Spleen (tissue), 11 donors: ENCODE measurements at regions not wholly inside any gene's neighbourhood (a gene's known extent, or its start where the extent isn't known, plus 50 kb on each side); places are given as distances from the start of the nearest gene placed in this dataset.

Source experiments
- DNase-seq: peaks from one replicate; pipeline ENCODE4 v3.0.0-alpha.2; 2020
- H3K27ac ChIP-seq, 8 donors: fragments of 200-600 bp; sonication (generic) in 7 of 8; 1 replicate in 4 of 8; 2 replicates in 4 of 8; pipeline versions ENCODE4 v1.5.0 to v1.8.0; 2016 to 2021; ENCODE audit warnings: inconsistent platforms in 4 of 8, mild to moderate bottlenecking in 4 of 8, moderate library complexity in 1 of 8
- H3K27me3 ChIP-seq, 7 donors: fragments of 200-600 bp; sonication (generic) in 6 of 7; replicated peaks in 1 of 7; 1 replicate in 4 of 7; 2 replicates in 3 of 7; pipeline versions ENCODE4 v1.5.0 to v1.8.0; 2016 to 2021; ENCODE audit warnings: inconsistent platforms in 3 of 7, mild to moderate bottlenecking in 1 of 7
- H3K36me3 ChIP-seq, 6 donors: fragments of 200-600 bp; sonication (generic) in 5 of 6; 1 replicate in 4 of 6; 2 replicates in 2 of 6; pipeline versions ENCODE4 v1.5.0 to v1.8.0; 2016 to 2021; ENCODE audit warnings: inconsistent platforms in 2 of 6
- H3K4me1 ChIP-seq, 6 donors: fragments of 200-600 bp; sonication (generic) in 5 of 6; 1 replicate in 3 of 6; 2 replicates in 3 of 6; pipeline versions ENCODE4 v1.5.0 to v1.8.0; 2016 to 2021; ENCODE audit warnings: inconsistent platforms in 3 of 6
- H3K4me3 ChIP-seq, 8 donors: fragments of 200-600 bp; sonication (generic) in 7 of 8; 1 replicate in 4 of 8; 2 replicates in 4 of 8; pipeline versions ENCODE4 v1.5.0 to v1.8.0; 2016 to 2021; ENCODE audit warnings: inconsistent platforms in 4 of 8, mild to moderate bottlenecking in 4 of 8, moderate library complexity in 2 of 8
- H3K9me3 ChIP-seq, 8 donors: fragments of 200-600 bp; sonication (generic) in 7 of 8; 1 replicate in 4 of 8; 2 replicates in 4 of 8; pipeline versions ENCODE4 v1.5.0 to v1.8.0; 2016 to 2021; ENCODE audit warnings: inconsistent platforms in 4 of 8
- POLR2A ChIP-seq, 3 donors: fragments of 450-650 bp; IDR thresholded peaks; one replicate each; pipeline ENCODE4 v1.5.1; 2017; ENCODE audit warnings: antibody characterized with exemption in 3 of 3, mild to moderate bottlenecking in 1 of 3
- POLR2AphosphoS5 ChIP-seq, 3 donors: sonication (generic); formaldehyde crosslinking; IDR thresholded peaks; one replicate each; pipeline ENCODE4 v1.5.1; 2017; ENCODE audit warnings: antibody characterized with exemption in 3 of 3
- WGBS, 5 donors: extraction: QIAGEN DNeasy Blood & Tissue Kit in 3 of 5; methylation state at CpG; one replicate each; pipeline versions ENCODE4 v1.1.5 to v1.1.7; 2013 to 2018; 5-methylcytosine and 5-hydroxymethylcytosine counted together
- intact Hi-C: fragments of 100-400 bp; cut with DNase I; formaldehyde crosslinking; loops from one replicate; pipeline ENCODE4 v1.15.0; 2023; ENCODE audit warnings: low total_unique reads
- TF ChIP-seq, protein P1 (sequence below), 11 experiments: fragments of 200-600 bp in 7 of 11; fragments of 450-650 bp in 4 of 11; sonication (generic) in 4 of 11; IDR thresholded peaks in 8 of 11; conservative IDR thresholded peaks in 3 of 11; 1 replicate in 7 of 11; 2 replicates in 4 of 11; pipeline versions ENCODE4 v1.4.0 to v1.8.0; 2016 to 2021; ENCODE audit warnings: antibody characterized with exemption in 11 of 11, inconsistent platforms in 4 of 11, mild to moderate bottlenecking in 1 of 11
- donor health status: healthy with polysubstance abuse.
- donor health status: DM: no; HTN: no; CAD: no; lungs with moderate emphysema.
- donor health status: DM: no; HTN: no; CAD: no.
- donor health status: Bipolar disorder and iron deficiency.
- donor health status: healthy.
- donor health status: DM: no; HTN: no; CAD: no.
- donor health status: DM: yes; HTN: yes; CAD: no.

DNA sequence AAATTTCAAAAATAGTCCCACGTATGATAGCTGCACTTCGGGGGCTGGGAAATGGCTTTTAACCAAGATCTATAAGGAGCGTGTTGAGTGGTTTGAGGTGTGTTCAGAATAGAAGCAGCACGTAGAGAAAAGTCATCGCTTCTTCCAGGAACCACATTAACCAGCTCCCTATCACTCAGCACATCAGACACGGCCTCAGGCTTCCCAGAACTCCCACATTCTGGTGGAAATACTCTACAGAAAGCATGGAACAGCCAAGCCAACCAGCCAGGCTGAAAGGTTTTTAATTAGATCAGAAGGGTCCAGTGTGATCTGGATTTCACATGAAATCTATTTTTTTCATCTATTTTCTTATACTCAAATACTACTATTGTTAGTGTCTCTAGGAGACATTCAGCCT is 231.5 kb upstream of the NRP1 start:
- no peak overlapping the region for H3K4me3 ChIP-seq
- 83 to 92% (median 86%) methylated on average over 6 of the region's 6 CpGs for whole genome bisulfite sequencing, 5 donors
- H3K27me3 ChIP-seq: no peaks in the 10 kb centered on the region
- TF ChIP-seq POLR2AphosphoS5 (IDR thresholded peaks at IDR 0.05) (no peak), POLR2A (IDR thresholded peaks at IDR 0.05) (no peak)
- TF ChIP-seq, protein P1, sequence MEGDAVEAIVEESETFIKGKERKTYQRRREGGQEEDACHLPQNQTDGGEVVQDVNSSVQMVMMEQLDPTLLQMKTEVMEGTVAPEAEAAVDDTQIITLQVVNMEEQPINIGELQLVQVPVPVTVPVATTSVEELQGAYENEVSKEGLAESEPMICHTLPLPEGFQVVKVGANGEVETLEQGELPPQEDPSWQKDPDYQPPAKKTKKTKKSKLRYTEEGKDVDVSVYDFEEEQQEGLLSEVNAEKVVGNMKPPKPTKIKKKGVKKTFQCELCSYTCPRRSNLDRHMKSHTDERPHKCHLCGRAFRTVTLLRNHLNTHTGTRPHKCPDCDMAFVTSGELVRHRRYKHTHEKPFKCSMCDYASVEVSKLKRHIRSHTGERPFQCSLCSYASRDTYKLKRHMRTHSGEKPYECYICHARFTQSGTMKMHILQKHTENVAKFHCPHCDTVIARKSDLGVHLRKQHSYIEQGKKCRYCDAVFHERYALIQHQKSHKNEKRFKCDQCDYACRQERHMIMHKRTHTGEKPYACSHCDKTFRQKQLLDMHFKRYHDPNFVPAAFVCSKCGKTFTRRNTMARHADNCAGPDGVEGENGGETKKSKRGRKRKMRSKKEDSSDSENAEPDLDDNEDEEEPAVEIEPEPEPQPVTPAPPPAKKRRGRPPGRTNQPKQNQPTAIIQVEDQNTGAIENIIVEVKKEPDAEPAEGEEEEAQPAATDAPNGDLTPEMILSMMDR (IDR thresholded peaks at IDR 0.05 in 8 of 11, conservative IDR thresholded peaks at IDR 0.05 in 3 of 11): no peak
- no peak for DNase-seq
- no peaks in the 10 kb centered on the region for H3K4me1 ChIP-seq
- intact Hi-C loops: no loop called here
- no peaks in the 10 kb centered on the region for H3K9me3 ChIP-seq
- no peaks in the 10 kb centered on the region for H3K36me3 ChIP-seq
- peak overlapping the region in 3 of 8 donors; percentile 21 to 45 (median 23) for H3K27ac ChIP-seq

DNA sequence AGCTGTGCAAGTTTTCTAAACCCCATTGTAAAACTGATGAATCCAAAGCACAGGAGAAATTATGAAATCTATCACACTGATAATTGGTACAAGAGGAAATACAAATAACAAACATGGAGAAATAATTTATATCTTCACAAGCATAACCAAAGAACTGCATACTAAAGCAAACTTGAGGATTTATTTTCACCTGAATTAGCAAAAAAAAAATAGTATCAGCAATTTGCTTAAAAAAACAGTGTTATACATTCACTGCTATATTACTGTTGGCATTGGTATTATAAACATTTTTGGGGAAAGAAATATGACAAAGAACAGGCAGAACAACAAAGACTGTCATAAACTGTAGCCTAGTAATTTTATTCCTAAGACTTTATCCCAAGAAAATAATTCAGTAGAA is 230.8 kb upstream of the NRP1 start:
- H3K27ac ChIP-seq: no peak overlapping the region
- no peaks in the 10 kb centered on the region for H3K4me1 ChIP-seq
- no peaks in the 10 kb centered on the region for H3K27me3 ChIP-seq
- intact Hi-C loops: no loop called here
- H3K36me3 ChIP-seq: no peaks in the 10 kb centered on the region
- no peaks in the 10 kb centered on the region for H3K9me3 ChIP-seq
- TF ChIP-seq POLR2AphosphoS5 (IDR thresholded peaks at IDR 0.05): no peak
- TF ChIP-seq, protein P1 (IDR thresholded peaks at IDR 0.05 in 8 of 11, conservative IDR thresholded peaks at IDR 0.05 in 3 of 11): no peak
- no peak for TF ChIP-seq POLR2A (IDR thresholded peaks at IDR 0.05)
- DNase-seq: no peak
- no peak overlapping the region for H3K4me3 ChIP-seq

DNA sequence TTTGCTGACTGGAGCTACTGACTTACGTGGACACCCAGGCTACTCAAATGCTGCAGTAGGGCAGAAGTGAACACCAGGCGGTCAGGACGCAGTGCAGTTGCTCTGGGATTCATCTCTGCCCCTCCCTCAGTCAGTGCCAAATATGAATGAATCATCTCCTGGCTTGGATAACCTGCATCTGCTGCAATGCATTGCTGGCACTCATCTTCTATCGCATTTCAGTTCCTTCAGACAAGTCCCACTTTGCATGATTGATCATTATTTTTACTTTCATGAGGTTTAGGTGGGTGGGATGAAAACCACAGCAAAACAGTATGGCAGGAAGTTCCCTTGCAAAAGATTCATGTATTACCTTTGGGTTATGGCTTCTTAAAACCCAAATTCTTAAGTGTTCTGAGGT is 224.6 kb upstream of the NRP1 start:
- H3K27ac ChIP-seq: no peak overlapping the region
- H3K9me3 ChIP-seq: no peaks in the 10 kb centered on the region
- intact Hi-C loops: no loop called here
- H3K4me1 ChIP-seq: no peaks in the 10 kb centered on the region
- H3K27me3 ChIP-seq: no peaks in the 10 kb centered on the region
- WGBS, 5 donors: 67 to 87% (median 78%) methylated on average over 4 of the region's 4 CpGs
- TF ChIP-seq, protein P1 (IDR thresholded peaks at IDR 0.05 in 8 of 11, conservative IDR thresholded peaks at IDR 0.05 in 3 of 11): no peak
- no peak for TF ChIP-seq POLR2AphosphoS5 (IDR thresholded peaks at IDR 0.05)
- no peak for TF ChIP-seq POLR2A (IDR thresholded peaks at IDR 0.05)
- no peak for DNase-seq
- no peak overlapping the region for H3K4me3 ChIP-seq
- no peaks in the 10 kb centered on the region for H3K36me3 ChIP-seq

DNA sequence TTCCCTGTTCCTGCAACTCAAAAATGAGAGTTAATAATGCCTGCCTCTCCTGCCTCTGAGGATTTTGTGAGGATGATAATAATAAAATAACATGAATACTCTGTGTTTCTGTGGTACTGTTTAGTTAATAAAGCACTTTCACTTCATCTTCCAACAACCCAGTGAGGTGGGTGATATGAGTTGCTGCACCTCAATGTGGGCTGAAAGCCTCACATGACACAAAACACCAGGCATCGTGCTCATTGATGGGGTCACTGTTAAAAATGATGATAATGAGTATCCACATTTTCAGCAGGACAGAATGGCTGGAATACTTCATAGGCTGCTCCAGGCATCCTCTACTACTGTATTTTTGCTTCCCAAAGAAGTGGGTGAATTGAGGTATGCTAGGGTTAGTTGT is 222.8 kb upstream of the NRP1 start:
- TF ChIP-seq POLR2AphosphoS5 (IDR thresholded peaks at IDR 0.05) (no peak), POLR2A (IDR thresholded peaks at IDR 0.05) (no peak)
- TF ChIP-seq, protein P1 (IDR thresholded peaks at IDR 0.05 in 8 of 11, conservative IDR thresholded peaks at IDR 0.05 in 3 of 11): no peak
- Histone ChIP-seq H3K4me3 (no peak overlapping the region), H3K27ac (no peak overlapping the region), H3K9me3 (no peaks in the 10 kb centered on the region), H3K4me1 (no peaks in the 10 kb centered on the region), H3K27me3 (no peaks in the 10 kb centered on the region), H3K36me3 (no peaks in the 10 kb centered on the region)
- 63 to 85% (median 73%) methylated on average over 1 of the region's 1 CpG for WGBS, 5 donors
- intact Hi-C loops: no loop called here
- DNase-seq: no peak
